Common myeloid progenitor, CD34-positive (primary cell): ENCODE measurements at regions not wholly inside any gene's neighbourhood (a gene's known extent, or its start where the extent isn't known, plus 50 kb on each side); places are given as distances from the start of the nearest gene placed in this dataset.
"Not testable (repeated sequence)": the region's sequence is repeated elsewhere in the genome, so short reads cannot be mapped to it uniquely, and the experiment has no call there.

Source experiments
- CTCF ChIA-PET: fragments of 350-600 bp; sonication (Branson Sonifier 250); formaldehyde crosslinking; loops from one replicate; lab custom pipeline; 2021; ENCODE audit warnings: antibody characterized with exemption; lab: Charles Lee
- POLR2A ChIA-PET: fragments of 350-600 bp; sonication (Branson Sonifier 250); formaldehyde crosslinking; loops from one replicate; lab custom pipeline; 2021; ENCODE audit warnings: antibody characterized with exemption; lab: Charles Lee
- DNase-seq, 3 donors: peaks; one replicate each; pipeline versions ENCODE4 v3.0.0 to v3.0.0-alpha.2; 2013
- H3K27ac ChIP-seq, 2 experiments: 1 replicate in 1 of 2; 2 replicates in 1 of 2; pipeline ENCODE4 v1.7.0; 2013; ENCODE audit warnings: inconsistent platforms in 2 of 2, low read length in 2 of 2, mild to moderate bottlenecking in 2 of 2, low read depth in 1 of 2, moderate library complexity in 1 of 2; ENCODE audit not compliant: severe bottlenecking in 2 of 2, insufficient read depth in 1 of 2, poor library complexity in 1 of 2
- H3K27me3 ChIP-seq, 5 experiments: replicated peaks in 2 of 5; 1 replicate in 3 of 5; 2 replicates in 2 of 5; pipeline versions ENCODE4 v1.6.1 to v1.7.0; 2013; ENCODE audit warnings: low read length in 4 of 5, mild to moderate bottlenecking in 2 of 5, moderate library complexity in 2 of 5, inconsistent platforms in 1 of 5; ENCODE audit not compliant: insufficient read depth in 5 of 5, control insufficient read depth in 4 of 5
- H3K36me3 ChIP-seq, 4 experiments: 1 replicate in 2 of 4; 2 replicates in 2 of 4; pipeline versions ENCODE4 v1.6.1 to v1.7.0; 2013; ENCODE audit warnings: low read length in 3 of 4, control low read depth in 1 of 4, mild to moderate bottlenecking in 1 of 4; ENCODE audit not compliant: control insufficient read depth in 4 of 4, insufficient read depth in 4 of 4
- H3K4me1 ChIP-seq, 4 experiments: 1 replicate in 3 of 4; 2 replicates in 1 of 4; pipeline versions ENCODE4 v1.6.1 to v1.7.1; 2013; ENCODE audit warnings: low read length in 3 of 4, mild to moderate bottlenecking in 3 of 4, control low read depth in 1 of 4, inconsistent platforms in 1 of 4, moderate library complexity in 1 of 4; ENCODE audit not compliant: control insufficient read depth in 4 of 4, insufficient read depth in 4 of 4; ENCODE audit errors: control extremely low read depth in 1 of 4
- H3K4me3 ChIP-seq, 7 experiments: 1 replicate in 4 of 7; 2 replicates in 3 of 7; pipeline versions ENCODE4 v1.5.1 to v1.7.0; 2013; ENCODE audit warnings: mild to moderate bottlenecking in 7 of 7, low read length in 6 of 7, moderate library complexity in 6 of 7, inconsistent platforms in 2 of 7, low read depth in 2 of 7, control low read depth in 1 of 7; ENCODE audit not compliant: insufficient read depth in 4 of 7, control insufficient read depth in 1 of 7; ENCODE audit errors: extremely low read depth in 1 of 7
- H3K9me3 ChIP-seq, 5 experiments: 1 replicate in 4 of 5; 2 replicates in 1 of 5; pipeline versions ENCODE4 v1.6.1 to v1.7.1; 2013; ENCODE audit warnings: low read length in 4 of 5, mild to moderate bottlenecking in 2 of 5, inconsistent platforms in 1 of 5, low read depth in 1 of 5, moderate library complexity in 1 of 5; ENCODE audit not compliant: control insufficient read depth in 4 of 5, insufficient read depth in 2 of 5; ENCODE audit errors: control extremely low read depth in 1 of 5
- WGBS: methylation state at CpG from one replicate; pipeline ENCODE4 v1.1.5; 2013; ENCODE audit not compliant: insufficient coverage; 5-methylcytosine and 5-hydroxymethylcytosine counted together

DNA sequence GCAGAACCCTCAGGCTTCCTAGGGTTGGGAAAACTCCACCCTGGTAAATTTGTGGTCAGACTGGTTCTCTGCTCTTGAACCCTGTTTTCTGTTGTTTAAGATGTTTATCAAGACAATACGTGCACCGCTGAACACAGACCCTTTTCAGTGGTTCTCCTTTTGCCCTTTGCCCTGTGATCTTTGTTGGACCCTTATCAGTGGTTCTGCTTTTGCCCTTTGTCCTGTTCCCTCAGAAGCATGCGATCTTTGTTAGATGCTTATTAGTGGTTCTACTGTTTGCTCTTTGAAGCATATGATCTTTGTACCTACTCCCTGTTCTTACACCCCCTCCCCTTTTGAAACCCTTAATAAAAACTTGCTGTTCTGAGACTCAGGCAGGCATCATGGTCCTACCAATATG, 93.6 kb upstream of the CEP78 start:
- H3K27me3 ChIP-seq, H3K27ac ChIP-seq, H3K9me3 ChIP-seq, H3K36me3 ChIP-seq, DNase-seq, POLR2A ChIA-PET, CTCF ChIA-PET, H3K4me3 ChIP-seq: not testable (repeated sequence)
- WGBS, result 100% methylated on average over 2 of the region's 3 CpGs
- H3K4me1 ChIP-seq, result peaks cover 0 to 16% (median 2%) of the 10 kb centered on the region in 4 experiments

DNA sequence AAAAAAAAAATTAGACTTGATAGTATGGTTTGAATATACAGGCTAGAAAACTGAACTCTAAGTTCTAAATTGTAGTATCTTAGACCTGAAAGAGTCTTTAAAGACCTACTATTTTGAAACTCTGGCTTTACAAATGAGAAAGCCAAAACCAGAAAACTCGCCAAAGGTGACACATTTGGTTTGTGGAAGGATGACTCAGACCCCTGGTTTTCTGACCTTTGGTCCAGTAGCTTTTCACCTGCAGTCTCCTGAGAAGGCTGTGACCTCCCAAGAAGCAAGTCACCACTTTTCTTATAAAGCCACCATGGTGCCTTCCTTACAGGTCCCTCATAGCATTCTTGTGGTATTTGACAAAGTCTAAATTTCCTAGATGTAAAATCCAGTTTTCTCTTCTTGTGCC, 102.1 kb upstream of the CEP78 start:
- Histone ChIP-seq H3K4me3 (no peak overlapping the region), H3K27ac (no peak overlapping the region), H3K9me3 (no peaks in the 10 kb centered on the region), H3K36me3 (no peaks in the 10 kb centered on the region), H3K27me3 (no peaks in the 10 kb centered on the region), H3K4me1 (peaks cover 0 to 7% (median 4%) of the 10 kb centered on the region in 4 experiments)
- WGBS, result no CpG with 5 or more reads among the region's 1 CpG
- POLR2A ChIA-PET, result no interaction called here
- DNase-seq, result peak in 1 of 3 donors; percentile 11
- CTCF ChIA-PET, result no interaction called here

DNA sequence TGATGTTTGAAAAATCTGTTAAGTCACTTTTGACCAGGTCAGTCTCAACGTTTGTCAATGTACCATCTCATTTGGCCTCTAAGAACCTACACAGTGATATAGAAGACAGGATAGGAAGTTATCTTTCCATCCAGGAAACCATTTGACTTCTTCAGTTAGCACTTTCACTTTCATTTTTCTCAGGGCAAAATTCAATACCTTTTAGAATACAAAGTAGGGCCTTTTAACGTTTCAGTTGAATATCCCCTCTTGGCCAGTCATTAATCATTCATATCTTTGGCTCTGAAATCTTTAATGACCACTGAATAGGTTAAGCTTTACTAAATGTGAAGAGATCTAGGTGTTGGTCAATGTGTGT, 101.1 kb upstream of the GNAQ start:
- H3K9me3 ChIP-seq, result no peaks in the 10 kb centered on the region
- ChIA-PET CTCF (no interaction called here), POLR2A (no interaction called here)
- H3K36me3 ChIP-seq, result no peaks in the 10 kb centered on the region
- peaks cover 0 to 7% (median 4%) of the 10 kb centered on the region in 4 experiments for H3K4me1 ChIP-seq
- peak overlapping the region in 1 of 2 experiments; percentile 55 for H3K27ac ChIP-seq
- H3K27me3 ChIP-seq, result no peaks in the 10 kb centered on the region
- 11% methylated on average over 1 of the region's 2 CpGs for WGBS
- DNase-seq, result peak; percentile 37 to 74 (median 66)
- peak overlapping the region in 4 of 7 experiments; percentile 10 to 69 (median 40) for H3K4me3 ChIP-seq

DNA sequence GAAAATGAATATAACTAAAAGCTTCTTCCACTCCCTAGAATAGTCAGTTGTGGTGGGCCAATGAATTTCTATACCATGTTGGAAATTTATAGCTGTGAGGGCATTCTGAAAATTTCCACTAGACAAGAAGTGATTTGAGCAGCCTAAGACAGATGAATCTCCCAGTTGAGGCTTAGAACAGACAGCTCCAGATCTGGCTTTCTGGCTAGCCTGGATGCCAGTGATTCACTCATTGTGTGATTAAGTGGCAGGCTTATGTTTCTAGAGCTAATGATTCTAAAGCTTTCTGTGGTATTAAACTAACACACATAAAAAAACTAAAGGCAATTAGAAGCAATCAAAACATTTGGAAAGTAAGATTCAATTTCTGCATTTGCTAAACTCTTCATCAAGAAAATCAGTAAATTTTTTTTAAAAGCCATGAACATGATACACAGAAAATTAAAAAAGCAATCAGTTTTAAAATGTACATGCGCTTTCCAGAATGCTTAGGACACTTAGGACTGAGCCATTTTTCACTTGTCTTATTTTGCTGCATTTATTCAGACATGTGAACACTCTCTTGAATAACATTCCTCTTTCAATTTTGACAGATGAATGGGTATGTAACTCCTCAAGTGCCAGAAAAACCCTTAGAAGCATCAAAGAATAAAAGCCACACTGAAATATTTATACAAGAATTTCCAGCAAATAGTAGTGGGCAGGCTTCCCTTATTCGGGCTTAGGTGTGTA, 100.5 kb upstream of the GNAQ start:
- H3K27me3 ChIP-seq, result no peaks in the 10 kb centered on the region
- no peak for DNase-seq
- H3K9me3 ChIP-seq, result no peaks in the 10 kb centered on the region
- CTCF ChIA-PET, result interaction anchor here (1.3 to 3.1 kb wide), 3 partner anchors 11 to 699 kb away, joined by 3 to 15 read pairs (median 4); no protein-coding TSS in a partner anchor
- H3K4me1 ChIP-seq, result peaks cover 0 to 7% (median 4%) of the 10 kb centered on the region in 4 experiments
- H3K27ac ChIP-seq, result peak overlapping the region in 1 of 2 experiments; percentile 55
- peak overlapping the region in 4 of 7 experiments; percentile 10 to 69 (median 40) for H3K4me3 ChIP-seq
- 100% methylated on average over 1 of the region's 2 CpGs for WGBS
- POLR2A ChIA-PET, result no interaction called here
- no peaks in the 10 kb centered on the region for H3K36me3 ChIP-seq

DNA sequence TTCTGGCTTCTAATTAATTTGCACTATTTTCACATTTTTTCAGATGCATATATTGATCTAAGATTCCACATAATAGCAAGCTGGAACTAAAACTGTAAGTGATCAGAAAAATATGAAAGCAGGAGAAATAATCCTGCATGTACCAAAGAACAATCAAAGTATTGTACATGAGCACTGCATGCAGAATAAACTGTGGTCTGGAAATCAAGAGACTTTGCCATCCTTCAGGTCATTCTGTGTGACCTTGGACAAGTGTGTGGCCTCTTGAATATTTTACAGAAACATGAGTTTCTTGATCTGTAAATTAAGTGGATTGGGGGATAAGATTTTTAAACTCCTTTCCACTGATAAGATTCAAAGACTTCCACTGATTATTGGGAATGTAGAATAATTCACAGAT, 99.2 kb upstream of the GNAQ start:
- H3K4me3 ChIP-seq, result no peak overlapping the region
- no peaks in the 10 kb centered on the region for H3K27me3 ChIP-seq
- DNase-seq, result no peak
- H3K27ac ChIP-seq, result no peak overlapping the region
- no peaks in the 10 kb centered on the region for H3K36me3 ChIP-seq
- POLR2A ChIA-PET, result no interaction called here
- CTCF ChIA-PET, result interaction anchor here (1.0 to 3.1 kb wide), 5 partner anchors 9 to 698 kb away, joined by 3 to 15 read pairs (median 3); no protein-coding TSS in a partner anchor
- H3K9me3 ChIP-seq, result no peaks in the 10 kb centered on the region
- peaks cover 0 to 7% (median 4%) of the 10 kb centered on the region in 4 experiments for H3K4me1 ChIP-seq

DNA sequence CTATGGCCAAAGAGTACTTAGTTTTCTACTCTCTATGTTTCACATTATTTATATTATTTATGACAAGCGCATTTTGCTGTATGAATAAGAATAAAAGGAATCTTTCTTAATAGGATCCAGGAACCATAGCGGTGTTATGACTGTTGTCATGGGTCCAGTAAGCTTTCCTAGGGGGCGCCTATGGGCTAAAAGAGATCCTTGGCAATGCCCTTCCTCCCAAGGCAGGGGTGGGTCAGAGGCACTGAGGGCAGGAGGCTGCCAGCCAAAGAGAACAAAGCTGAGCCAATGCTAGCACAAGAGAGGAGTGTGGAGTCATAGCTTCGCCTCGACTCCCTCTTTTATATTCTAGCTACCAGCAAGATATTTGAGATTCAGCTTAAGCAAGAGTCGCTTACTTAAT, 98.4 kb upstream of the GNAQ start:
- no peak overlapping the region for H3K27ac ChIP-seq
- peaks cover 0 to 7% (median 4%) of the 10 kb centered on the region in 4 experiments for H3K4me1 ChIP-seq
- ChIA-PET CTCF (interaction anchor here (1.2 to 3.1 kb wide), 2 partner anchors 9 to 32 kb away, joined by 3 to 15 read pairs; no protein-coding TSS in a partner anchor), POLR2A (no interaction called here)
- H3K36me3 ChIP-seq, result no peaks in the 10 kb centered on the region
- H3K4me3 ChIP-seq, result no peak overlapping the region
- DNase-seq, result no peak
- 100% methylated on average over 5 of the region's 6 CpGs for WGBS
- no peaks in the 10 kb centered on the region for H3K27me3 ChIP-seq
- H3K9me3 ChIP-seq, result no peaks in the 10 kb centered on the region
